HG03439 (cell line): ENCODE measurements at regions not wholly inside any gene's neighbourhood (a gene's known extent, or its start where the extent isn't known, plus 50 kb on each side); places are given as distances from the start of the nearest gene placed in this dataset.

Experiments
- ATAC-seq: cut with Tn5 transposase; IDR thresholded peaks from one replicate; pipeline ENCODE4 v1.9.1; 2021; ENCODE audit warnings: mild to moderate bottlenecking, moderate library complexity; ENCODE audit not compliant: unreplicated experiment

DNA sequence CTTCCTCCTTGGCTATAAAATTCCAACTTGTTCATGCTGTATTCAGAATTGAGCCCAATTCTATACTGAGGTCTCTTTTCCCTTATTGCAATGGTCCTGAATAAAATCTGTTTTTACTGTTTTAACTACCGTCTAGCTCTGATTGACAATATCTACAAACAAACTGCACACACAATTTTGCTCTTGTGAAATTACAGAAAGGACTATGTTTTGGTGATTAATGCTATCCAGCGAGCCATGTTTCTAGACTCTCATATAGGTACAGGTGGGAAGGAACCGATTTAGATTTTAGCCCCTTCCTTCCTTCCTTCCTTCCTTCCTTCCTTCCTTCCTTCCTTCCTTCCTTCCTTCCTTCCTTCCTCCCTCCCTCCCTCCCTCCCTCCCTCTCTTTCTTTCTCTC is 254.4 kb downstream of the SLC4A3 start:
- ATAC-seq = no peak

GRCh38 chr2:219886615-219887014 is 259.2 kb downstream of the SLC4A3 start:
- no peak for ATAC-seq

GRCh38 chr2:219887870-219888269 is 260.4 kb downstream of the SLC4A3 start:
- no peak for ATAC-seq

GRCh38 chr2:219893541-219893940 is 266.1 kb downstream of the SLC4A3 start:
- no peak for ATAC-seq

DNA sequence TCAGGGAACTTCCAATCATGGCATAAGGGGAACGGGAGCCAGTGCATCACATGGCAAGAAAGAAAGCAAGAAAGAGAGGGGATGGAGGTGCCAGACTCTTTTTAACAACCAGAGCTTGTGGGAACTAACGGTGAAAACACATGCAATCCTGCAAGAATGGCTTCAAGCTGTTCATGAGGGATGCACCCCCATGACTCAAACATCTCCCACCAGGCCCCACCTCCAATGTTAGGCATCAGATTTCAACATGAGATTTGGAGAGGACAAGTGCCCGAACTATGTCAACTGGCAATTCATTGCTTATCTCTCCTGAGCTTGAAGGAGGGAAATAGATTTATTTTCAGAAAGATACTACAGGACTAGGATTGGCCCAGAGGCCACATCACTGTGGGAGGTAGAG is 270.0 kb downstream of the SLC4A3 start:
- no peak for ATAC-seq

- peak; percentile 70 for ATAC-seq
Measured at GRCh38 chr2:219901155-219901554, 273.7 kb downstream of the SLC4A3 start.

GRCh38 chr2:219902891-219903552 is 275.6 kb downstream of the SLC4A3 start:
- no peak for ATAC-seq

DNA sequence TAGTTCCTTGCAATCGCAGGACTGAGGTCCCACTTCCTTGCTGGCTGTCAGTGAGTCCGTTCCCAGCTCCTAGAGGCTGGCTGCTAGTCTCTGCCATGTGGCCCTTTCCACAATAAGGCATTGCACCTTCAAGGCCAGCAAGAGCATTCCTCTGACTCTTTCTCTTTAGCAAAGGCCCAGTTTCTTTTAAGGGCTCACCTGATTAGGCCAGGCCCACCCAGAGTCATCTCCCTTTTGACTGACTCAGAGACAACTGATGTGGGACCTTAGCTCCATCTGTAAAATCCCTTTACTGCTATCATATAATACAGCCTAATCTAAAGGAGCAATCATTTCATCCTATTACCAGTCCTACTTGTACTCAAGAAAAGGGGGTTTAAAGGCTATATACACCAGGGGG is 278.2 kb downstream of the SLC4A3 start:
- ATAC-seq = no peak

- ATAC-seq = no peak
Measured at GRCh38 chr2:219906114-219907010, 278.9 kb downstream of the SLC4A3 start.

GRCh38 chr2:219907011-219907365 is 279.6 kb downstream of the SLC4A3 start:
- ATAC-seq = no peak

DNA sequence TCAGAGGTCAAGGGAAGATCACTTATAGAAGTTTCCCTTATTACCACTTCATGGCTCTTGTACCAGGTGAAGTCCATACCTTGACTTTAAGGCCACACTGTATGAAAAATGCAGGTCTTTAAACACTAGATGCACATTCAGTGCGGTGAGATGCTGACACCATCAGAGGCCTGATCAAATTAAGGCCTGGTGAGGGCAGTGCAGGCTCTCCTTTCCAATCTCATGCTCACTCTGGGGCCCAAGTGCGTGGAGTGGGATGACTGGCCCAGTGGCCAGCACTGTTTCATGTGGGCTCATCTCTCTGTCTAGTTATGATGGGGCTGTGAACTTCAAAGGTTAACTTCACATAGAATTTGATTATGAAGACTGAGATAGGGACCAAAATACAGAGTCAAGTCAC is 281.1 kb downstream of the SLC4A3 start:
- ATAC-seq = no peak

DNA sequence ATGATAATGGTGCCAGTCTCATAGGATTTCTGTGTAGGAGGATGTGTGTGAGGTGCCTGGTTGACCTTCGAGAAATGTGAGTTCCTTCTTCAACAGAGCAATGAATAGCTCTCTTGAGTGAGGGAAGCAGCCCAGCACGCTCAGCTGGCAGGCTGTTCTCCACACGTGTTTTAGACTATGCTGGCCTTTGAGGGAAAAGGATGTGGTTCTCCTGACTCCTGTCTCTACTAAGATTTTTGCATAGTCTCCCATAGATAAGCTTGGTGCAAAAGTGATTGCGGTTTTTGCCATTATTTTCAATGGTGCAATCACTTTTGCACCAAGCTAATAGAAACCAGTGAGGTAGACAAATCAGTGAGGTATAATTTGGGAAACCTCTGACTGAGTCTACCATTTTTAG is 284.1 kb downstream of the SLC4A3 start:
- no peak for ATAC-seq

- ATAC-seq = no peak
Measured at GRCh38 chr2:219912491-219912921, 285.1 kb downstream of the SLC4A3 start.

DNA sequence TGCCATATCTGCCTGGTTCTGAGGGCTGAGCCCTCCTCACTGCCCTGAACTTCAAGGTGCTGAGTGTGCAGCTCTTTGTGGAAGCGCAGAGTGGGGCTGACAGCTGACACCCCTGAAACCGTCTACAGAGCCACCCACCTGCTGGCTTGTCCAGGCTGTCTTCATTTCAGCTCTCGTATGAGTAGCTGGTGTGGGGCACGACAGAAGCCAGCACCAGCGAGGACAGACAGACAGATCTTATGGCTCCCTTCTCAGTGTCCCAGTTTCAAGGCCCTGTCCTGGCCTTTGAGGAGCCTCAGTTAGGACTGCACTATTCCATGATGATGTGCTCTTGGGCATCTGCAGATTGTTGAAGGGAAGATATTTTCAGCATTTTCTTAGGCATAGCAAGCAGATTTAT is 287.1 kb downstream of the SLC4A3 start:
- no peak for ATAC-seq

DNA sequence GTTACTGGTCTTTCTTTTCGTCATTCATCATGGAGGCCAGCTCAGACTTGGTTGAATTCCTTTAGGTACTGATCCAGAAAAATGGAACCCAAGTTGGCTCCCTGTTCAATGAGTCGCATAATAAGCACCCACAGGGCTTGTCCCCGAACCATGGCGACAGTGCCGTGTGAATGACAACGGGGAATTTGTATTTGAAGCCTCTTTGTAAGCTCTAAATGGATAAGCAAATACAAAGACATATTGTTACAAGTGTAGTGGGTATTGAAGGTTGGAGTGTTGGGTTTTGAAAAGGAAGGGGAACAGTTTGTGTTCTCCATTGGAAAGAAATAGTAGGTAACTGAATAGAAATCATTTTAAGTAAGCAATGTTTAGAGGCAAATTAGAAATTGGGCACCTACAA is 288.9 kb downstream of the SLC4A3 start:
- no peak for ATAC-seq

GRCh38 chr2:219916726-219917440 is 289.5 kb downstream of the SLC4A3 start:
- ATAC-seq = no peak

DNA sequence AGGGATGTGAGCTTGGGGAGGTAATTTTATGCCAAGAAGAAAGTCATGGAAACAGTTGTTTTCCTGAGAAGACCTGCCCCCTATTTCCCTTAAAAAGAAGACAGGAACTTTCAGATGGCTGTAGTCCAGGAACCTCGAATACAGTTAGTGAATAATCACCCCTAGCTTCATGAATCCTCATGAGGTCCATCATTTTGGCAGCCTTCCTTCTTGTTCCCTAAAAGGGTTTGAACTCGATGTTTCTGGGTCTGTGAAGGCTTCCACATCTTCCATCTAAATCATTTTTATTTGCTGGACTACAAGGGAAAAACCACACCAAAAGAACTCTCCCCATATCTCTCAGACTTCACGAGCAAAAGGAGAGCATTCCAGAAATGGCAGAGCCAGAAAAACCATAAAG is 290.8 kb downstream of the SLC4A3 start:
- ATAC-seq = no peak

- ATAC-seq = no peak
Measured at GRCh38 chr2:219918944-219919343, 291.5 kb downstream of the SLC4A3 start.

DNA sequence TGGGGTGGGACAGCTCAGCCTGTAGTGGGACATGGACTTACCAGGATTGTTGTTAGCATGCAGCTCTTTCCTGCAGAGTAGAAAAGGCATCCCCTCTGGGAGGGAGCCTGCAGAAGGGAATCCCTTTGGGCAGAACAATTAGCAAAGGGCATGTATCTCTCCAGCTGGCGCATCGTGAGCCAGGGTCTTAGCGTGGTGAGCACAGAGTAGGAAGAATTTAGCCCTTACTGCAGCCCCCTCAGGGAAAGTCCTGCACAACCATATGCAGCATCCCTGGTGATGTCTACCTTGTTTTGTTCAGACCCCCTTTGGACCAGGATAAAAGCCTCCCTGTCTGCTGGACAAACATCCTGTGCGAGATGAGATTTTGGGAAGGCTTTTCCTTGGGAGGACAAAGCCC is 292.1 kb downstream of the SLC4A3 start:
- no peak for ATAC-seq

DNA sequence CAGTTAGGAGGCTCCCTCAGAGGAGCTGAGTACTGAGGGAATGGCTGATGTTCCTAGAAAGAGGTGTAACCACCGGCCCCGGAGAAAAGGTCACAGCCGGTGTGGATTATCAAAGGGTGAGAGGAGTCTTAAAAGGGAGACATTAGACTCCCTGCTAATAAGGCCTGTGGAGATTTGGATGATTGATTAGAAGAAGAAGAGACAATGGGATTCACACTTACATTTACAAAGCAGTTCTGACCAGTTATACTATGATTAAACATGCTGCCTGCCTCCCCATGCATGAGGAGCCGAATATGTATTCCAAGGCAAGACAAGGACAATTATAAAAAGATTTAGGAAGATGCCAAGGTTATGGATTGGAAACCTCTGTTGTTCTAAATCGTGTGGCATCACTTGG is 302.4 kb downstream of the SLC4A3 start:
- no peak for ATAC-seq

- ATAC-seq = no peak
Measured at GRCh38 chr2:219939647-219940046, 312.2 kb downstream of the SLC4A3 start.

- no peak for ATAC-seq
Measured at GRCh38 chr2:219944866-219945265, 317.4 kb downstream of the SLC4A3 start.
